HAP-1 (cell line): ENCODE measurements at regions not wholly inside any gene's neighbourhood (a gene's known extent, or its start where the extent isn't known, plus 50 kb on each side); places are given as distances from the start of the nearest gene placed in this dataset.

Experiments
- DNase-seq, 2 experiments: peaks; one replicate each; pipeline ENCODE4 v3.0.0-alpha.2; 2016 to 2020; ENCODE audit warnings: low spot score in 2 of 2
- H3K27me3 ChIP-seq: fragments of 250-450 bp; sonication (Bioruptor Pico); 2 replicates; pipeline ENCODE4 v1.5.1; 2020; ENCODE audit warnings: low read depth, mild to moderate bottlenecking, moderate library complexity
- H3K36me3 ChIP-seq: fragments of 250-450 bp; sonication (Bioruptor Pico); replicated peaks from 2 replicates; pipeline ENCODE4 v1.5.1; 2020; ENCODE audit warnings: mild to moderate bottlenecking
- H3K4me1 ChIP-seq: fragments of 250-450 bp; sonication (Bioruptor Pico); 2 replicates; pipeline ENCODE4 v1.5.1; 2020; ENCODE audit warnings: mild to moderate bottlenecking
- H3K4me3 ChIP-seq: fragments of 250-450 bp; sonication (Bioruptor Pico); 2 replicates; pipeline ENCODE4 v1.5.1; 2020; ENCODE audit warnings: mild to moderate bottlenecking, moderate library complexity
- H3K9me3 ChIP-seq: fragments of 250-450 bp; sonication (Bioruptor Pico); 2 replicates; pipeline ENCODE4 v1.5.1; 2020; ENCODE audit warnings: mild to moderate bottlenecking, moderate library complexity
- in situ Hi-C: fragments of 300-500 bp; cut with MboI; formaldehyde crosslinking; loops from 3 replicates; pipeline ENCODE4 v1.14.3; 2020; ENCODE audit warnings: low sequenced_read_pairs, inconsistent platforms, mixed read lengths

- Histone ChIP-seq H3K4me3 (no peak overlapping the region), H3K4me1 (no peaks in the 10 kb centered on the region), H3K9me3 (no peaks in the 10 kb centered on the region; the same call in 1 of the 2 replicates), H3K27me3 (no peaks in the 10 kb centered on the region), H3K36me3 (no peaks in the 10 kb centered on the region)
- in situ Hi-C loops = no loop called here
- DNase-seq = no peak
These were observed 683.2 kb upstream of the FOXG1 start for GRCh38 chr14:28083389-28083788.

- no peaks in the 10 kb centered on the region for H3K27me3 ChIP-seq
- H3K4me1 ChIP-seq = no peaks in the 10 kb centered on the region
- H3K36me3 ChIP-seq = no peaks in the 10 kb centered on the region
- no peak for DNase-seq
- H3K4me3 ChIP-seq = no peak overlapping the region
- H3K9me3 ChIP-seq = no peaks in the 10 kb centered on the region; the same call in 1 of the 2 replicates
- in situ Hi-C loops = no loop called here
These were observed 678.5 kb upstream of the FOXG1 start for GRCh38 chr14:28088125-28088524.

- in situ Hi-C loops = no loop called here
These were observed 669.0 kb upstream of the FOXG1 start for GRCh38 chr14:28097585-28097984.

GRCh38 chr14:28098856-28099255, 667.7 kb upstream of the FOXG1 start:
- in situ Hi-C loops = no loop called here

More at GRCh38 chr14:28097585-28097984, 669.0 kb upstream of the FOXG1 start:
- Histone ChIP-seq H3K4me1 (no peaks in the 10 kb centered on the region), H3K36me3 (no peaks in the 10 kb centered on the region), H3K9me3 (no peaks in the 10 kb centered on the region; the same call in 1 of the 2 replicates), H3K27me3 (no peaks in the 10 kb centered on the region), H3K4me3 (no peak overlapping the region)
- DNase-seq = no peak

GRCh38 chr14:28102001-28102400, 664.6 kb upstream of the FOXG1 start:
- no peaks in the 10 kb centered on the region for H3K4me1 ChIP-seq
- DNase-seq = no peak
- no peaks in the 10 kb centered on the region for H3K27me3 ChIP-seq
- in situ Hi-C loops = no loop called here
- no peak overlapping the region for H3K4me3 ChIP-seq
- no peaks in the 10 kb centered on the region for H3K36me3 ChIP-seq
- H3K9me3 ChIP-seq = no peaks in the 10 kb centered on the region; the same call in 1 of the 2 replicates

More at GRCh38 chr14:28098856-28099255, 667.7 kb upstream of the FOXG1 start:
- Histone ChIP-seq H3K4me1 (no peaks in the 10 kb centered on the region), H3K4me3 (no peak overlapping the region), H3K9me3 (no peaks in the 10 kb centered on the region; the same call in 1 of the 2 replicates), H3K36me3 (no peaks in the 10 kb centered on the region), H3K27me3 (no peaks in the 10 kb centered on the region)
- no peak for DNase-seq

GRCh38 chr14:28102814-28103213, 663.8 kb upstream of the FOXG1 start:
- Histone ChIP-seq H3K4me1 (no peaks in the 10 kb centered on the region), H3K9me3 (no peaks in the 10 kb centered on the region; the same call in 1 of the 2 replicates), H3K36me3 (no peaks in the 10 kb centered on the region), H3K4me3 (no peak overlapping the region), H3K27me3 (no peaks in the 10 kb centered on the region)
- in situ Hi-C loops = no loop called here
- no peak for DNase-seq

GRCh38 chr14:28113311-28113710, 653.3 kb upstream of the FOXG1 start:
- no peak for DNase-seq
- Histone ChIP-seq H3K4me1 (no peaks in the 10 kb centered on the region), H3K9me3 (peaks cover 3% of the 10 kb centered on the region; the same call in 1 of the 2 replicates), H3K36me3 (no peaks in the 10 kb centered on the region), H3K4me3 (no peak overlapping the region), H3K27me3 (no peaks in the 10 kb centered on the region)
- in situ Hi-C loops = no loop called here

GRCh38 chr14:28116716-28117115, 649.9 kb upstream of the FOXG1 start:
- in situ Hi-C loops = no loop called here
- DNase-seq = no peak
- no peaks in the 10 kb centered on the region for H3K27me3 ChIP-seq

GRCh38 chr14:28119849-28120248, 646.7 kb upstream of the FOXG1 start:
- Histone ChIP-seq H3K4me1 (no peaks in the 10 kb centered on the region), H3K4me3 (no peak overlapping the region), H3K9me3 (peaks cover 3% of the 10 kb centered on the region; the same call in 1 of the 2 replicates), H3K36me3 (no peaks in the 10 kb centered on the region), H3K27me3 (no peaks in the 10 kb centered on the region)
- no peak for DNase-seq
- in situ Hi-C loops = no loop called here

More at GRCh38 chr14:28116716-28117115, 649.9 kb upstream of the FOXG1 start:
- H3K4me3 ChIP-seq = no peak overlapping the region
- H3K9me3 ChIP-seq = peaks cover 3% of the 10 kb centered on the region; the same call in 1 of the 2 replicates
- H3K36me3 ChIP-seq = no peaks in the 10 kb centered on the region
- no peaks in the 10 kb centered on the region for H3K4me1 ChIP-seq

- no peaks in the 10 kb centered on the region for H3K27me3 ChIP-seq
These were observed 646.2 kb upstream of the FOXG1 start for GRCh38 chr14:28120391-28120790.

GRCh38 chr14:28121512-28122297, 644.9 kb upstream of the FOXG1 start:
- in situ Hi-C loops = no loop called here
- H3K9me3 ChIP-seq = peaks cover 3% of the 10 kb centered on the region; the same call in 1 of the 2 replicates

More at GRCh38 chr14:28120391-28120790, 646.2 kb upstream of the FOXG1 start:
- Histone ChIP-seq H3K9me3 (peaks cover 3% of the 10 kb centered on the region; the same call in 1 of the 2 replicates), H3K4me1 (no peaks in the 10 kb centered on the region), H3K36me3 (no peaks in the 10 kb centered on the region), H3K4me3 (no peak overlapping the region)
- in situ Hi-C loops = no loop called here
- DNase-seq = no peak

GRCh38 chr14:28130610-28131284, 635.8 kb upstream of the FOXG1 start:
- in situ Hi-C loops = no loop called here

More at GRCh38 chr14:28121512-28122297, 644.9 kb upstream of the FOXG1 start:
- no peak overlapping the region for H3K4me3 ChIP-seq
- DNase-seq = no peak
- H3K4me1 ChIP-seq = no peaks in the 10 kb centered on the region
- H3K27me3 ChIP-seq = no peaks in the 10 kb centered on the region
- no peaks in the 10 kb centered on the region for H3K36me3 ChIP-seq

GRCh38 chr14:28138341-28138740, 628.2 kb upstream of the FOXG1 start:
- in situ Hi-C loops = no loop called here
- Histone ChIP-seq H3K4me1 (no peaks in the 10 kb centered on the region), H3K9me3 (peaks cover 3% of the 10 kb centered on the region; the same call in 1 of the 2 replicates), H3K36me3 (no peaks in the 10 kb centered on the region), H3K4me3 (no peak overlapping the region), H3K27me3 (no peaks in the 10 kb centered on the region)
- DNase-seq = no peak

More at GRCh38 chr14:28130610-28131284, 635.8 kb upstream of the FOXG1 start:
- Histone ChIP-seq H3K4me3 (no peak overlapping the region), H3K9me3 (peaks cover 3% of the 10 kb centered on the region; the same call in 1 of the 2 replicates), H3K4me1 (no peaks in the 10 kb centered on the region), H3K27me3 (no peaks in the 10 kb centered on the region), H3K36me3 (no peaks in the 10 kb centered on the region)
- DNase-seq = no peak

GRCh38 chr14:28141662-28142061, 624.9 kb upstream of the FOXG1 start:
- in situ Hi-C loops = no loop called here
- Histone ChIP-seq H3K36me3 (no peaks in the 10 kb centered on the region), H3K27me3 (no peaks in the 10 kb centered on the region), H3K4me3 (no peak overlapping the region), H3K4me1 (no peaks in the 10 kb centered on the region), H3K9me3 (no peaks in the 10 kb centered on the region)
- DNase-seq = no peak
